HCT116 (cell line): ENCODE measurements at regions not wholly inside any gene's neighbourhood (a gene's known extent, or its start where the extent isn't known, plus 50 kb on each side); places are given as distances from the start of the nearest gene placed in this dataset.

Experiments used
- ATAC-seq: fragments of 200-7000 bp; cut with Tn5 transposase; 2 replicates; pipeline ENCODE4 v1.9.1; 2020; ENCODE audit warnings: mild to moderate bottlenecking, moderate library complexity
- BruUV-seq: library from RNA; stranded (reverse); fragments of 400-500 nt; replicated peaks from 2 replicates; lab custom pipeline; 2021; lab: Mats Ljungman, UMichigan
- CTCF ChIA-PET: fragments of 300-600 bp; sonication (Branson Sonifier 250); formaldehyde crosslinking; loops from one replicate; lab custom pipeline; 2021; ENCODE audit warnings: antibody characterized with exemption; lab: Charles Lee
- POLR2A ChIA-PET: fragments of 300-600, 350-600 bp; sonication (Branson Sonifier 250); formaldehyde crosslinking; loops from one replicate; lab custom pipeline; 2021; ENCODE audit warnings: antibody characterized with exemption; lab: Charles Lee
- RAD21 ChIA-PET, 2 experiments: fragments of 300-600 bp; sonication (Branson Sonifier 250); formaldehyde crosslinking; loops; one replicate each; lab custom pipeline; 2023; ENCODE audit warnings: low total read pairs in 2 of 2; ENCODE audit not compliant: uncharacterized antibody in 2 of 2, unreplicated experiment in 2 of 2, low non-redundant PET in 1 of 2; lab: Charles Lee
- DNase-seq: peaks from one replicate; pipeline ENCODE4 v3.0.0-alpha.2; 2010; ENCODE audit warnings: low read depth, low spot score
- H2AFZ ChIP-seq: fragments of 200-600 bp; shearing (Covaris generic), sonication (generic); 2 replicates; pipeline ENCODE4 v1.6.1; 2017; ENCODE audit warnings: low read depth, mixed run types, mixed read lengths, antibody characterized with exemption, low read length; ENCODE audit not compliant: poor library complexity, severe bottlenecking
- H3K27ac ChIP-seq: 2 replicates; pipeline ENCODE4 v1.5.1; 2012; ENCODE audit warnings: low read depth, low read length
- H3K27me3 ChIP-seq: fragments of 200-600 bp; sonication (generic); 2 replicates; pipeline ENCODE4 v1.6.1; 2016; ENCODE audit warnings: mixed run types, low read length, mixed read lengths; ENCODE audit not compliant: insufficient read depth
- H3K36me3 ChIP-seq, 2 experiments: fragments of 200-500 bp in 1 of 2; fragments of 200-600 bp in 1 of 2; sonication (Bioruptor generic) in 1 of 2; sonication (generic) in 1 of 2; 2 replicates each; pipeline versions ENCODE4 v1.5.1 to v1.6.1; 2014 to 2016; ENCODE audit warnings: low read length in 2 of 2, inconsistent platforms in 1 of 2, mixed read lengths in 1 of 2, mixed run types in 1 of 2; ENCODE audit not compliant: insufficient read depth in 2 of 2, control insufficient read depth in 1 of 2
- H3K4me1 ChIP-seq, 2 experiments: fragments of 200-600 bp in 1 of 2; sonication (generic) in 1 of 2; 2 replicates each; pipeline versions ENCODE4 v1.5.1 to v1.6.1; 2012 to 2017; ENCODE audit warnings: low read length in 2 of 2, inconsistent platforms in 1 of 2, mild to moderate bottlenecking in 1 of 2, mixed read lengths in 1 of 2, mixed run types in 1 of 2, moderate library complexity in 1 of 2; ENCODE audit not compliant: insufficient read depth in 2 of 2, control insufficient read depth in 1 of 2
- H3K4me2 ChIP-seq: fragments of 200-600 bp; sonication (generic); 2 replicates; pipeline ENCODE4 v1.6.1; 2017; ENCODE audit warnings: mixed run types, low read length, mixed read lengths
- H3K4me3 ChIP-seq, 2 experiments: fragments of 200-600 bp in 1 of 2; sonication (generic) in 1 of 2; replicated peaks in 1 of 2; 2 replicates each; pipeline ENCODE4 v1.5.1; 2011 to 2016; ENCODE audit warnings: low read length in 2 of 2, control low read depth in 1 of 2, low read depth in 1 of 2, mild to moderate bottlenecking in 1 of 2, mixed read lengths in 1 of 2, mixed run types in 1 of 2
- H3K79me2 ChIP-seq: fragments of 200-600 bp; sonication (generic); 2 replicates; pipeline ENCODE4 v1.6.1; 2017; ENCODE audit warnings: mild to moderate bottlenecking, mixed run types, low read length, moderate library complexity, mixed read lengths; ENCODE audit not compliant: insufficient read depth
- H3K9ac ChIP-seq: fragments of 200-600 bp; sonication (generic); 2 replicates; pipeline ENCODE4 v1.6.1; 2016; ENCODE audit warnings: low read length, mixed read lengths
- H3K9me2 ChIP-seq: fragments of 200-600 bp; sonication (generic), shearing (Covaris generic); 2 replicates; pipeline ENCODE4 v1.6.1; 2017; ENCODE audit warnings: mixed run types, mild to moderate bottlenecking, moderate library complexity; ENCODE audit not compliant: insufficient read depth
- H3K9me3 ChIP-seq, 2 experiments: fragments of 200-500 bp in 1 of 2; fragments of 200-600 bp in 1 of 2; sonication (Bioruptor generic) in 1 of 2; sonication (generic) in 1 of 2; 2 replicates each; pipeline ENCODE4 v1.6.1; 2014 to 2017; ENCODE audit warnings: low read length in 2 of 2, mixed read lengths in 2 of 2, inconsistent platforms in 1 of 2, low read depth in 1 of 2, mild to moderate bottlenecking in 1 of 2, mixed run types in 1 of 2, moderate library complexity in 1 of 2; ENCODE audit not compliant: control insufficient read depth in 1 of 2, insufficient read depth in 1 of 2
- H4K20me1 ChIP-seq: fragments of 200-600 bp; sonication (generic), shearing (Covaris generic); 2 replicates; pipeline ENCODE4 v1.6.1; 2017; ENCODE audit warnings: mixed run types, mild to moderate bottlenecking, moderate library complexity; ENCODE audit not compliant: insufficient read depth
- EGR1 ChIP-seq: IDR thresholded peaks from 2 replicates; pipeline ENCODE4 v1.6.1; 2012; ENCODE audit warnings: low read depth
- ELF1 ChIP-seq: IDR thresholded peaks from 2 replicates; pipeline ENCODE4 v1.6.1; 2012; ENCODE audit warnings: low read depth, borderline replicate concordance
- EZH2 ChIP-seq: fragments of 200-600 bp; sonication (generic); IDR thresholded peaks from 2 replicates; pipeline ENCODE4 v1.6.1; 2017; ENCODE audit warnings: antibody characterized with exemption, mixed run types
- FOSL1 ChIP-seq: IDR thresholded peaks from 2 replicates; pipeline ENCODE4 v1.6.1; 2012; ENCODE audit warnings: low read depth
- JUND ChIP-seq: IDR thresholded peaks from 2 replicates; pipeline ENCODE4 v1.6.1; 2012
- POLR2AphosphoS5 ChIP-seq: IDR thresholded peaks from 2 replicates; pipeline ENCODE4 v1.6.1; 2011; ENCODE audit warnings: mild to moderate bottlenecking, low read depth, low read length, moderate library complexity
- RAD21 ChIP-seq: IDR thresholded peaks from 2 replicates; pipeline ENCODE4 v1.6.1; 2012; ENCODE audit warnings: low read depth, mild to moderate bottlenecking
- SIN3A ChIP-seq: IDR thresholded peaks from 2 replicates; pipeline ENCODE4 v1.6.1; 2012; ENCODE audit warnings: low read depth
- SRF ChIP-seq: IDR thresholded peaks from 2 replicates; pipeline ENCODE4 v1.6.1; 2012; ENCODE audit warnings: low read depth
- YY1 ChIP-seq: IDR thresholded peaks from 2 replicates; pipeline ENCODE4 v1.6.1; 2011; ENCODE audit warnings: low read length, low read depth, moderate library complexity, mild to moderate bottlenecking; ENCODE audit not compliant: insufficient replicate concordance; ENCODE audit errors: extremely low read depth
- ZFX ChIP-seq: fragments of 450-650 bp; IDR thresholded peaks from 2 replicates; pipeline ENCODE4 v1.6.1; 2017
- ZNF274 ChIP-seq: fragments of 200-500 bp; sonication (Bioruptor generic); IDR thresholded peaks from 2 replicates; pipeline ENCODE4 v1.6.1; 2014; ENCODE audit warnings: mild to moderate bottlenecking, low read depth, low read length, inconsistent platforms
- intact Hi-C: fragments of 100-400 bp; cut with micrococcal nuclease; formaldehyde crosslinking; loops from 2 replicates; pipeline ENCODE4 v1.10.0; 2022
- TF ChIP-seq, protein P1 (sequence below), 3 experiments: fragments of 200-600 bp in 1 of 3; sonication (generic) in 1 of 3; IDR thresholded peaks in 2 of 3; conservative IDR thresholded peaks in 1 of 3; 2 replicates each; pipeline ENCODE4 v1.5.1; 2012 to 2017; ENCODE audit warnings: low read depth in 2 of 3, low read length in 2 of 3, antibody characterized with exemption in 1 of 3, borderline replicate concordance in 1 of 3, control low read depth in 1 of 3, mild to moderate bottlenecking in 1 of 3, mixed read lengths in 1 of 3, mixed run types in 1 of 3, moderate library complexity in 1 of 3; ENCODE audit not compliant: insufficient read depth in 1 of 3
- TF ChIP-seq, protein P2 (sequence below): IDR thresholded peaks from 2 replicates; pipeline ENCODE4 v1.6.1; 2012; ENCODE audit warnings: low read depth

DNA sequence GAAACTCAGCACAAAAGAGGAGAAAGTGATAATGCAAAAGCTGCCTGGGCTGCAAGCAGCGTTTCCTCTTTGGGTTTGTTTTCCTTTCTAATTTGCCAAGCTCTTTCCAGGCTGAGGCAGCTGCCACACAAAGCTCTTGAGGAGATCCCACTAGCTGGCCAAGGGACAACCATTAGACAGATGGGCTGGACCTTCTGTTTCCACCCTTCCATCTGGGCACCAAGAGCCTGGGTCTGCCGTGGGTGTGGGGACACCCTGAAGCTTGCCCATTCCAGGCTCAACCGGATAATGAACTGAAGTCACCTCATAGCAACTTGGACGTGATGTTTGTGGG, 194.6 kb upstream of the C1QTNF7 start:
- no peak for DNase-seq
- Histone ChIP-seq H3K27ac (no peak overlapping the region), H3K4me3 (no peak overlapping the region), H3K4me2 (no peak overlapping the region), H3K36me3 (no peaks in the 10 kb centered on the region), H3K9me3 (no peaks in the 10 kb centered on the region), H3K27me3 (no peaks in the 10 kb centered on the region; the same call in 1 of the 2 replicates), H3K79me2 (no peaks in the 10 kb centered on the region), H3K4me1 (peaks cover 0 to 5% of the 10 kb centered on the region in 2 experiments; a peak in 1 of 4 replicates), H4K20me1 (no peaks in the 10 kb centered on the region), H3K9ac (no peak overlapping the region), H3K9me2 (no peaks in the 10 kb centered on the region), H2AFZ (no peak overlapping the region)
- TF ChIP-seq FOSL1 (no peak), EZH2 (no peak), POLR2AphosphoS5 (no peak), ELF1 (no peak), ZFX (no peak), JUND (no peak), SIN3A (no peak)
- BruUV-seq = no TSS peak
- ChIA-PET CTCF (interaction anchor here (1.6 kb wide), 1 partner anchor 163 kb away, joined by 4 read pairs; no protein-coding TSS in a partner anchor), POLR2A (no interaction called here), RAD21 (no interaction called here)
- no peak for ATAC-seq
- intact Hi-C loops = no loop called here

DNA sequence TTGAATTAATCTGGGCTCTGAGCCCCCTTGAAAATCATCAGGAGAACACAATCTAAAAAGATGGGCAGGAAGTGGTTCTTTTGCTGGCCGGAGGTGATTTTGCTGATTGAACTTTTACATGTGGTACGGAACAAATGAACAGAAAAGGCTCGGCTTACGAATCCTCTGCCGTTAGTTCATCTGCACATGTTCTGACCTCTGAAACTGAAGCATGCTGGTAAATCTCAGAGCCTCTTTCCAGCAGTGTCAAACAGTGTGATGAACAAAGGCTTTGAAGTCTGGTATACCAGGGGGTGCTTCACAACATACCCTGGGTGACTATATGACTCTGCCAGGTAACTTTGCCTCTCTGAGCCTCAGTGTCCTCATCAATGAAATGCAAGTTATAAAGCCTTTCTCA, 194.2 kb upstream of the C1QTNF7 start:
- Histone ChIP-seq H2AFZ (no peak overlapping the region), H3K36me3 (no peaks in the 10 kb centered on the region), H3K4me1 (peaks cover 0 to 5% of the 10 kb centered on the region in 2 experiments; a peak in 1 of 4 replicates), H3K27ac (no peak overlapping the region), H3K79me2 (no peaks in the 10 kb centered on the region), H4K20me1 (no peaks in the 10 kb centered on the region), H3K9me3 (no peaks in the 10 kb centered on the region), H3K27me3 (no peaks in the 10 kb centered on the region; the same call in 1 of the 2 replicates), H3K4me3 (no peak overlapping the region), H3K4me2 (no peak overlapping the region), H3K9ac (no peak overlapping the region), H3K9me2 (no peaks in the 10 kb centered on the region)
- ATAC-seq (no peak), DNase-seq (no peak)
- BruUV-seq = no TSS peak
- CTCF ChIA-PET = interaction anchor here (1.6 kb wide), 1 partner anchor 163 kb away, joined by 4 read pairs; no protein-coding TSS in a partner anchor
- intact Hi-C loops = no loop called here
- RAD21 ChIA-PET = no interaction called here
- POLR2A ChIA-PET = no interaction called here
- TF ChIP-seq, protein P1, sequence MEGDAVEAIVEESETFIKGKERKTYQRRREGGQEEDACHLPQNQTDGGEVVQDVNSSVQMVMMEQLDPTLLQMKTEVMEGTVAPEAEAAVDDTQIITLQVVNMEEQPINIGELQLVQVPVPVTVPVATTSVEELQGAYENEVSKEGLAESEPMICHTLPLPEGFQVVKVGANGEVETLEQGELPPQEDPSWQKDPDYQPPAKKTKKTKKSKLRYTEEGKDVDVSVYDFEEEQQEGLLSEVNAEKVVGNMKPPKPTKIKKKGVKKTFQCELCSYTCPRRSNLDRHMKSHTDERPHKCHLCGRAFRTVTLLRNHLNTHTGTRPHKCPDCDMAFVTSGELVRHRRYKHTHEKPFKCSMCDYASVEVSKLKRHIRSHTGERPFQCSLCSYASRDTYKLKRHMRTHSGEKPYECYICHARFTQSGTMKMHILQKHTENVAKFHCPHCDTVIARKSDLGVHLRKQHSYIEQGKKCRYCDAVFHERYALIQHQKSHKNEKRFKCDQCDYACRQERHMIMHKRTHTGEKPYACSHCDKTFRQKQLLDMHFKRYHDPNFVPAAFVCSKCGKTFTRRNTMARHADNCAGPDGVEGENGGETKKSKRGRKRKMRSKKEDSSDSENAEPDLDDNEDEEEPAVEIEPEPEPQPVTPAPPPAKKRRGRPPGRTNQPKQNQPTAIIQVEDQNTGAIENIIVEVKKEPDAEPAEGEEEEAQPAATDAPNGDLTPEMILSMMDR (IDR thresholded peaks at IDR 0.05 in 2 of 3, conservative IDR thresholded peaks at IDR 0.05 in 1 of 3; ENCODE audit: borderline replicate concordance in 1 of 3, insufficient read depth in 1 of 3, low read depth in 2 of 3, low read length in 2 of 3) = no peak
- no peak for TF ChIP-seq SRF
- no peak for TF ChIP-seq RAD21
- TF ChIP-seq, protein P2, sequence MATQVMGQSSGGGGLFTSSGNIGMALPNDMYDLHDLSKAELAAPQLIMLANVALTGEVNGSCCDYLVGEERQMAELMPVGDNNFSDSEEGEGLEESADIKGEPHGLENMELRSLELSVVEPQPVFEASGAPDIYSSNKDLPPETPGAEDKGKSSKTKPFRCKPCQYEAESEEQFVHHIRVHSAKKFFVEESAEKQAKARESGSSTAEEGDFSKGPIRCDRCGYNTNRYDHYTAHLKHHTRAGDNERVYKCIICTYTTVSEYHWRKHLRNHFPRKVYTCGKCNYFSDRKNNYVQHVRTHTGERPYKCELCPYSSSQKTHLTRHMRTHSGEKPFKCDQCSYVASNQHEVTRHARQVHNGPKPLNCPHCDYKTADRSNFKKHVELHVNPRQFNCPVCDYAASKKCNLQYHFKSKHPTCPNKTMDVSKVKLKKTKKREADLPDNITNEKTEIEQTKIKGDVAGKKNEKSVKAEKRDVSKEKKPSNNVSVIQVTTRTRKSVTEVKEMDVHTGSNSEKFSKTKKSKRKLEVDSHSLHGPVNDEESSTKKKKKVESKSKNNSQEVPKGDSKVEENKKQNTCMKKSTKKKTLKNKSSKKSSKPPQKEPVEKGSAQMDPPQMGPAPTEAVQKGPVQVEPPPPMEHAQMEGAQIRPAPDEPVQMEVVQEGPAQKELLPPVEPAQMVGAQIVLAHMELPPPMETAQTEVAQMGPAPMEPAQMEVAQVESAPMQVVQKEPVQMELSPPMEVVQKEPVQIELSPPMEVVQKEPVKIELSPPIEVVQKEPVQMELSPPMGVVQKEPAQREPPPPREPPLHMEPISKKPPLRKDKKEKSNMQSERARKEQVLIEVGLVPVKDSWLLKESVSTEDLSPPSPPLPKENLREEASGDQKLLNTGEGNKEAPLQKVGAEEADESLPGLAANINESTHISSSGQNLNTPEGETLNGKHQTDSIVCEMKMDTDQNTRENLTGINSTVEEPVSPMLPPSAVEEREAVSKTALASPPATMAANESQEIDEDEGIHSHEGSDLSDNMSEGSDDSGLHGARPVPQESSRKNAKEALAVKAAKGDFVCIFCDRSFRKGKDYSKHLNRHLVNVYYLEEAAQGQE = no peak
- TF ChIP-seq EGR1 = no peak
- no peak for TF ChIP-seq JUND
- no peak for TF ChIP-seq EZH2
- no peak for TF ChIP-seq ZNF274
- TF ChIP-seq ELF1 = no peak
- no peak for TF ChIP-seq YY1
